Umbilical cord (tissue), 1 donor: ENCODE measurements at regions not wholly inside any gene's neighbourhood (a gene's known extent, or its start where the extent isn't known, plus 50 kb on each side); places are given as distances from the start of the nearest gene placed in this dataset.

Experiments used
- DNase-seq: peaks from one replicate; pipeline ENCODE4 v3.0.0-alpha.2; 2015; ENCODE audit warnings: low spot score

- no peak for DNase-seq
Measured at GRCh38 chr1:218573925-218574324, 228.8 kb downstream of the TGFB2 start.

- DNase-seq: no peak
Measured at GRCh38 chr1:218575079-218575478, 229.9 kb downstream of the TGFB2 start.

DNA sequence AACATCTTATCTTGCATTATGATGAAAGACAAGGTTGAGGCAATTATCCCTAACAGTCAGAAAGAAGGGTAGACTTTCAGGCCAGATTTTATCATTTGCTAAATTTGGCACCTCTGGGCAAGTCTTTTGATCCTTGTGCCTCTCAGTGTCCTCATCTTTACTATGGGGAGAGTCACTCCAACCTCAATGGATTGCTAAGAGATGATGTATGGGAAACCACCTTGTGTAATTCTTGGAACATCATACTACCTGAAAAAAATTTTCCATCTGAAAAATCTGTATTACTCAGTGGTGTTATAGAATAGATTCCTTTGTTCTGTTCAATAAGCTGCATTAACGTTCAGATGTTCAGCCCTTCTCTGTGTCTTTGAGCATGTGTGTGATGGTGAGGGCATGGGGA is 230.7 kb downstream of the TGFB2 start:
- no peak for DNase-seq

DNA sequence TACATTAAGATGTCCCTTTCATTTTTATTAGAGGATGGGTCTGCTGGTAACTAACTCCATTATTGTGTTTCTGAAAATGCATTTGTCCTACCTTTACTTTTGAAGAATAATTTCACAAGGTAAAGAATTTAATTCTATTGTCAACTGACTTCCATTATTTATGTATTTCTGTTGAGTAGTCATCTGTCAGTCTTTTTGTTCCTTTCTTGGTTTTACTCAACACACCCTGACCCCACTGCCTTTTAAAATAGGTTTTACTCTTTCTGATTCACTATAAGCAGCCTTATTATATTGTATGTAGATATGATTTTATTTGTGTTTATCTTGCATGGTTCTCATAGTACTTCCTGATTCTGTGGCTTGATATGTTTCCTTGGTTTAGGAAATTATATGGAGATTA is 237.5 kb downstream of the TGFB2 start:
- no peak for DNase-seq

DNA sequence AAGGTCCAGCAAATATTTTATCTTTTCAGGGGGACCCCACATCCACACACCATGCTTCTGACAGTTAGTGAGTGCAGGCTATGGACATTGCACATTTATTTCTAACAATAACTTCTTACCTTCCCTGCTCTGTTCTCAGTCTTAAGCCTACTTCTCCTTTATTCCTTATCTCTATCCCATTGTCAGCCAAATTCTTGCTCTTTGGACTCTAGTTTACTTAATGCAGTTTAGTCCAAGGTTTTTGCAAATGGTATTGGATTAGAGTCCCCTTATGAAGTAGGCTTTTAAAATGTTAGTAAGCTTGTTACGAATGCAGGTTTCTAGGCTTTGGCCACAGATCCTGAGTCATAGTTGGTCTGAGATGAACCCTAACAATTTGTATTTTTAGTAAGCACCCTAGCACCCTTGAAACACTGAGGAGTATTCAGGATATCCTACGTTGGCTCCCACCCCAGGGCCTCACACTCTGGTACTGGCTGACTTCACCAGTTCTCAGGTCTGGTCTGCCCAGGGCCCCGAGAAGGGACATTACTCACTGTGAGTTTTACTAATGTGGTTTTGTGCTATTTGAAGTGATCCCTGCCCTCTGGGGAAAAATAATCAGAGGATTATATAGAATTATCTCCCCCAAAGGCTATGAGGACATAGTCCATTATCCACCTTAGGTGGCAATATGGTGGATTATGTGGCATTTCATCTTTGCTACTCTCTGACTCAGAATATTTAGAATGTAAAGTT is 239.5 kb downstream of the TGFB2 start:
- peak; percentile 44 for DNase-seq

DNA sequence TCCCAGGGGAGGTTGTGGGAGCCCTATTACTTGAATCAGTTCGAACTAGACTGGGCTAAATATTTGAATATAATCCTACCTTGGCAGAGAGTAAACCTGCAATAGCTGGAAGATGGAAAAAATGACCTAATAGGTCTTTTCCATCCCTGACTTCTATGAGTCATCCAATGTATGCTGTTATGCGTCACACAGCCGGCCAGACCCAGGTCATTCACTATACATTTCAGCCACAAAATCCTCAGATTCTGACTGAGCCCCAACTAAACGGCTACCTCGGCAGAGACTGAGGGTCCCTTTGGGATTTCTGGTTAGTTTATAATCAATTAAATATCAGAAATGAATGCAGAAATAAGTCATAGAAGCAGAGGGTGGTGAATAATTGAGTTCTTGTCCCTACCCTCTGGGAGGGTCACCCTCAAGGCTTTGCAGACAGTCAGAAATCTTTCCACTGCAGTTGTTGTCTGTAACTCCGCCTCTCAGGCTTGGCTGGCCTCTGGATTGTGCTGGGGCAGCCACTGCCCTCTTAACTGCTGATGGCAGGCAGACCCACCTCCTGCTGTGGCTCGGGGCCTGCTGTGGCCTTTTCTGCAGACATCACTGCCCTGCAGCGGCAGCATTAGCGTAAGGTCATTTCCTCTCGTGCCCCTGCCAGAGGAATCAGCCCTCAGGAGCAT is 240.5 kb downstream of the TGFB2 start:
- DNase-seq: peak; percentile 91

DNA sequence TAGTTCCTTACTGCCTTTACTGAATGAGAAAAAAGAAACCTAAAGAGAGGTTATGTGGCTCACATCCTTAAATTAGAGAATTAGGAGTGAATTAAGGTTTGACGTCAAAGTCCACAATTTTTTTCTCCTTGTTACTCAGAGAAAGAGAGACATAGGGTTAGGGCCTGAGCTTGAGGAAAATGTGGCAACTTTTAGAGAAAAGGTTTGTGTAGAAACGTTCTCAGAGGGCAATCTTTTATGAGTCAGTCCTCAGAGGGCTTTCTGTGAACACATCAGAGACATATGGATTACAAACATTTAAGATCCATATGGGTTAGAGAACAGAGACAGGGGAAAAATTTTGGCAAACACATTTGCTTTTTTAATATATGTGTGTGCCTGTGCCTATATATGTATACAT is 242.8 kb downstream of the TGFB2 start:
- DNase-seq: peak; percentile 69

- DNase-seq: peak; percentile 65
Measured at GRCh38 chr1:218588540-218589172, 243.5 kb downstream of the TGFB2 start.

- no peak for DNase-seq
Measured at GRCh38 chr1:218589487-218589886, 244.4 kb downstream of the TGFB2 start.

DNA sequence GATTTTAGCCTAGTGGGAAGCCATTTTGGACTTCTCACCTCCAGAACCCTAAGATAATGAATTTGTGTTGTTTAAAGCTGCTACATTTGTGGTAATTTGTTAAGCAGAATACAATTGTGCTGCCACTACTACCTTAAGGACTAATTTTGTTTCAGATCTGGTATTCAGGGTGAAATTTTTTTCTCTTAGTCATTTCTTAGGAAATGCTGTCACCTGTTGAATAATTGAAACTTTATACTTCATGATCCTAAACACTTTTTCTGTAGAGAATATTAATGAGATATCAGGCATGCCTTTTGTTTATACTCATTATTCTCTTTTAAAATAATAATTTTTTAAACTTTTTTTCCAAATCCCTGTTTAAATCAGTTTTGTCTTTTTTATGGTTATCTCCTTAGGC is 246.8 kb downstream of the TGFB2 start:
- DNase-seq: no peak

DNA sequence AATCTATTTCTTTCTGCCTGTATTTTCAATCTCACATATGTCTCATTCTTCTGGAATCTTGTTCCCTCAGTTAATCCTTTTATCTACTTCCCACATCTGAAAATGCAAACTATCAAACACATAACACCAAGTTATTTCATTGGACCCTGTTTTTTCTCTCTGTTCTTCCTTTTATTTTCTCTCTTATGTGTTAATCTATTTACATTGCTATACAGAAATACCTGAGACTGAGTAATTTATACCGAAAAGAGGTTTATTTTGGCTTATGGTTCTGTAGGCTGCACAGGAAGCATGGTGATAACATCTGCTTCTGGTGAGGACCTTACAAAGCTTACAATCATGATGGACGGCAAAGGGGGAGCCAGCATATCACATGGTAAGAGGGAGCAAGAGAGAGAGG is 247.6 kb downstream of the TGFB2 start:
- DNase-seq: peak; percentile 38

DNA sequence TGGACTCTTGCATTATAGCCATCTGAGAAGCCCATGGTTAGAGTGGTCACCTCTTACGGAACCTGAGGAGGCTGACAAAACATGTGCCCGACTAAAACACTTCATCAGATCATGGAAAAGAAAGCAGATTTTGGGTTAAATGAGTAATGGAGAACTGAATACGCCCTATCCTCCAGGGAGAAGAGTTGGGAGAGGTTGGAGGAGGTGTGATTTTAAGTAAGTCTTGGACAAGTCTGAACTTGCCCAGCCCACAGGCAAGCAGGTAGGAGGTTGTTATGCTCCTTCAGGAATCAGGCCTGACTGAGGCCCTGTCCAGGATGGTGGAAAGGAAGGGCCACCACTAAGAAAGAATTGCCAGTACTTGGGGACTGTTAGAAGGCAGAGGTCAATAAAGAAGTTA is 255.8 kb downstream of the TGFB2 start:
- no peak for DNase-seq

- no peak for DNase-seq
Measured at GRCh38 chr1:218604217-218604616, 259.1 kb downstream of the TGFB2 start.

- no peak for DNase-seq
Measured at GRCh38 chr1:218611916-218612585, 266.9 kb downstream of the TGFB2 start.

DNA sequence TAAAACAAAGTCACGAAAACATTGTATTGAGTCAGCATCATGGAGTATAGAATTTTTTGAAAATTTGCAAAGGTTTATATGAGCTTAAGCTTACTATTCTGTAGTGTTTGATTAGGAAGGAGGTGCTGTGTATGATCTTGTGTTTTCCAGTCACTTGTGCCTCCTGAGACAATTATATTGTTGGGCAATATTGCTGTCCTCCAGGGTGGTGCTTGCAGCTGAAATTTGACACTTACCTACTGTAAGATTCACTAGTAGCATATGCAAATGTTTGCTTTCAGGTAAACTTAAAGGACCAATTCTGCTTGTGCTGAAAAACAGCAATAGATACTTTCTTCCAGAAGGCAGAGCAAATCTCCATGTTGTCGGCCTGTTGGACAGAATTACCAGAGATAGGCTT is 268.0 kb downstream of the TGFB2 start:
- DNase-seq: no peak

DNA sequence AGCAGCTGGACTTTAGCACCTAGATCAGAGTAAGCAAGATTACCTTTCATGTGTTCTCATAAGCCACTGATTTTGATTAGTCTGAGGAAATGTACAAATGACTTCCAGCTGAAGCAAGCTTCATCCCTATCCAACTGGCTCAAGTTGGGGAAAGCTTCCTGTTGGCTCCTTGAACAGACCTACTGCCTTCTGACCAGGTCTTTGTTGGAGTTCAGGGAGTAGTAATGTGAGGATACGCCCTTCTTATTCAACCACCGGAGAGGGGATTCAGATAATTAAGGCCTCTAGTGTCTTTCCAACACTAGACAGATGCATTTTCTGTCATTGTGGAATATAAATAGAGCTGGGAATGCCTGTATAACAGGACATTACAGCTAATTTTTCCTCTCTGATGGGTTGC is 268.9 kb downstream of the TGFB2 start:
- no peak for DNase-seq

DNA sequence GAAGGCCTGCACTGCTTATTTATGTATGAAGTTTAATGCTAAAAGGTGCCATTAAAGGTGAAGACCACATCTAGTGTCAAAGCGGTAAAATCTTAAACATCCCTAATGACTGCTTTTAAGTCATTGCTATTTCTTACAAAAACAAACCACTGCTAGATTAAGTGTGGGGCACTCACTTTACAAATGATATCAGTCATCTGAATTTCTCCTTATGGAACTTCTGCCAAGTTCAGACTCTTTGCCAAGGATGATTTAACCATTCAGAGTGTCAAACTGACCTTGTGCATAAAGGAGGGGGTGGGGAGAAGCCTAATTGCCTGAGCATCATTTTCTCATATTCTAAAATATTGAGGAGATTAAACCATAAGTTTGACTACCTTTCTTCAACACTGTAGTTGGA is 271.5 kb downstream of the TGFB2 start:
- no peak for DNase-seq

- DNase-seq: no peak
Measured at GRCh38 chr1:218617986-218618385, 272.9 kb downstream of the TGFB2 start.

GRCh38 chr1:218620956-218621355 is 275.8 kb downstream of the TGFB2 start:
- no peak for DNase-seq

DNA sequence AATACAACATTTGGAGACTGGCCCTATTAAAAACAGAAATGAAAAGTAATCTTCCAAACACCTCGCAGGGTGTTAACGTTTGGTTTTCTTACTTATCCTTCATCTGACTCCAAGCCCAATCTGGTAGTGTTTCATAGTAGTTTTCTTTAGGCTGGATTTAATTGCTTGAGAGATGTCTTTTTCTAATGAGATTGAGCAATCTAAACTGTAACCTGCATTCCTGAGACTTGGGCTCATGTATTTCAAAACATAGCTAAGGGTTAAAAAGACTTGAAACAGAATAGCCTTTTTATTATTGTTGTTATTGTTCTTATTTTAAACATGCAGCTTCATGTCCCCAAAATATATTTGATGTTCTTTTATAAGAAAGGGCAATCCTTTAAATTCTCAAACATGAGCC is 278.9 kb downstream of the TGFB2 start:
- DNase-seq: no peak

- DNase-seq: no peak
Measured at GRCh38 chr1:218625393-218625792, 280.3 kb downstream of the TGFB2 start.

DNA sequence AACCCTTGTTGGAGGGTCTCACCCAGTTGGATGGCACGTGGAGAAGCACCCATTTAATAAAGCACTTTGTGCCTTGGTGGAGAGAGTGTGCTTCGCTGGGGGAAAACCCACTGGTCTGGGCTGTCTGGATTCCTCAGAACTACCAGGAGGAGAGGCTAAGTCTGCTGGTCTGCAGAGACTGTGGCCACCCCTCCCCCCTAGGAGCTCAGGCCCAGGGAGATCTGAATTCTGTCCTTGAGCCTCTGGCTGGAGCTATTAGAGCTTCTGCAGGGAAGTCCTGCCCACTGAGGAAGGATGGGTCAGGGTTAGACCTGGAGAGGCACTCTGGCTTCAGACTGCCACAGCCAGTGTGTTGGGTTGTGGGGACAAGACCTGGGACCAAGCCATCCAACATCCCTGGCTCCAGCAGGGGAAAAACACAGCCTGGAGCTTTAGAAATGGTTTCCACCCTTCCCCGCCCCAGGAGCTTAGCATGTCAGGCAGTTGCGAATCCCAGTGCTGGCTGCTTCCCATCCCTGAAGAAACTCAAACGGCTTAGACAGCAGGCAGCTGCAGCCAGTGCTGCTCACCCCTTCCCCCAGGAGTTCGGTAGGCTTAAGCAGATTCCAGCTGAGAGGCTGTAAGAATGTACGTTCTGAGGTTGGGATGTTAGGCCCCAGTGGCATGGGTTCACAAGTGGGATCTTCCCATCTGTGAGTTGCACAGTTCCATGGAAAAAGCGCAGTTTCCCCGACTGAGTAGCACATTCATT is 288.3 kb downstream of the TGFB2 start:
- peak; percentile 95 for DNase-seq
